ENCODE measurements at regions not wholly inside any gene's neighbourhood (a gene's known extent, or its start where the extent isn't known, plus 50 kb on each side); places are given as distances from the start of the nearest gene placed in this dataset.

DNA sequence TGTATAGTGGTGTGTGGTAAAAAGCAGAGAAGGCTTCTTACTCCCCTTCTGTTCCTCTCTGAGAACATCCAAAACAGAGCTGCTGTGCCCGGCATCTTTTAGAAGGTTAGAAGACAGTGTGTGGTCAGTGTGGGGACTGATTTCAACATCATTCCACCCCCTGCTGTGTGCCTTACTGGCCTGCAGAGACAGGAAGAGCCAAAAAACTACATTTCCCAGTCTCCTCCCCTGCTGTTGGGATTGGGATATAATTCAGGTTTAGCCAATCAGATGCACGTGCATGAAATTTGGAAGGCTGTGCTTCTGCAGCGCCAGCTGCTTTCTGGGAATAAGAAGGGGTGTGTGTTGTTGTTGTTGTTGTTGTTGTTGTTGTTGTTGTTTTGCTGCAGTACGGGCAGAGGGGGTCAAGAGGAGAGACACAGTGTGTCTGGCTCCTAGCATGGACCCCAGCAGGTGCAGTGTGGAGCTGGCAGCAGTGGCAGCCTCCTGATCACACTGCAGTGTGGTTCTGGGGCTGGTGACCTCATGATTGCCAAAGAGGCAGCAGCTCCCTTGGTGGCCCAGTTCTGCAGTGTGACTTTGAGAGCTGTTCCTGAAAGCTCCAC lies 74.7 kb downstream of the MRPL14 start:
- TF ChIP-seq HCFC1 (IDR thresholded peaks at IDR 0.05; ENCODE audit: low read depth, low read length) (peak; percentile 88), ESRRB (CRISPR knock-in tag; IDR thresholded peaks at IDR 0.05; ENCODE audit: borderline replicate concordance) (no peak), BRD4 (IDR thresholded peaks at IDR 0.05) (no peak), ZNF24 (IDR thresholded peaks at IDR 0.05) (no peak), KDM1A (IDR thresholded peaks at IDR 0.05) (no peak), ZNF354B (CRISPR knock-in tag; IDR thresholded peaks at IDR 0.05) (no peak), TAF1 (IDR thresholded peaks at IDR 0.05; ENCODE audit: control insufficient read depth, extremely low read depth, insufficient read depth, low read length, severe bottlenecking) (no peak), BHLHE40 (IDR thresholded peaks at IDR 0.05; ENCODE audit: low read length) (peak; percentile 42; the same call in 1 of the 2 replicates), NR1H2 (CRISPR knock-in tag; IDR thresholded peaks at IDR 0.05) (no peak), ZC3H4 (CRISPR knock-in tag; IDR thresholded peaks at IDR 0.05; ENCODE audit: borderline replicate concordance) (no peak), TEAD2 (tag; IDR thresholded peaks at IDR 0.05) (no peak)
- TF ChIP-seq, protein P1, sequence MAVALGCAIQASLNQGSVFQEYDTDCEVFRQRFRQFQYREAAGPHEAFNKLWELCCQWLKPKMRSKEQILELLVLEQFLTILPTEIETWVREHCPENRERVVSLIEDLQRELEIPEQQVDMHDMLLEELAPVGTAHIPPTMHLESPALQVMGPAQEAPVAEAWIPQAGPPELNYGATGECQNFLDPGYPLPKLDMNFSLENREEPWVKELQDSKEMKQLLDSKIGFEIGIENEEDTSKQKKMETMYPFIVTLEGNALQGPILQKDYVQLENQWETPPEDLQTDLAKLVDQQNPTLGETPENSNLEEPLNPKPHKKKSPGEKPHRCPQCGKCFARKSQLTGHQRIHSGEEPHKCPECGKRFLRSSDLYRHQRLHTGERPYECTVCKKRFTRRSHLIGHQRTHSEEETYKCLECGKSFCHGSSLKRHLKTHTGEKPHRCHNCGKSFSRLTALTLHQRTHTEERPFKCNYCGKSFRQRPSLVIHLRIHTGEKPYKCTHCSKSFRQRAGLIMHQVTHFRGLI (CRISPR knock-in tag; IDR thresholded peaks at IDR 0.05), result no peak

All from K562 (cell line).